SJSA1 (cell line): ENCODE measurements at regions not wholly inside any gene's neighbourhood (a gene's known extent, or its start where the extent isn't known, plus 50 kb on each side); places are given as distances from the start of the nearest gene placed in this dataset.

Source experiments
- DNase-seq, 2 experiments: peaks; one replicate each; pipeline ENCODE4 v3.0.0-alpha.2; 2015 to 2020; ENCODE audit warnings: low spot score in 2 of 2, low read depth in 1 of 2
- H3K27ac ChIP-seq: fragments of 250-450 bp; sonication (Bioruptor Pico); 2 replicates; pipeline ENCODE4 v1.5.1; 2020; ENCODE audit warnings: mild to moderate bottlenecking, moderate library complexity
- H3K27me3 ChIP-seq: fragments of 250-450 bp; sonication (Bioruptor Pico); replicated peaks from 2 replicates; pipeline ENCODE4 v1.5.1; 2020; ENCODE audit warnings: mild to moderate bottlenecking, moderate library complexity
- H3K36me3 ChIP-seq: fragments of 250-450 bp; sonication (Bioruptor Pico); 2 replicates; pipeline ENCODE4 v1.5.1; 2020; ENCODE audit warnings: mild to moderate bottlenecking
- H3K4me1 ChIP-seq: fragments of 250-450 bp; sonication (Bioruptor Pico); replicated peaks from 2 replicates; pipeline ENCODE4 v1.6.1; 2021; ENCODE audit warnings: mild to moderate bottlenecking
- H3K4me3 ChIP-seq: fragments of 250-450 bp; sonication (Bioruptor Pico); 2 replicates; pipeline ENCODE4 v1.5.1; 2020; ENCODE audit warnings: mild to moderate bottlenecking
- H3K9me3 ChIP-seq: fragments of 250-450 bp; sonication (Bioruptor Pico); replicated peaks from 2 replicates; pipeline ENCODE4 v1.5.1; 2020; ENCODE audit warnings: mild to moderate bottlenecking

DNA sequence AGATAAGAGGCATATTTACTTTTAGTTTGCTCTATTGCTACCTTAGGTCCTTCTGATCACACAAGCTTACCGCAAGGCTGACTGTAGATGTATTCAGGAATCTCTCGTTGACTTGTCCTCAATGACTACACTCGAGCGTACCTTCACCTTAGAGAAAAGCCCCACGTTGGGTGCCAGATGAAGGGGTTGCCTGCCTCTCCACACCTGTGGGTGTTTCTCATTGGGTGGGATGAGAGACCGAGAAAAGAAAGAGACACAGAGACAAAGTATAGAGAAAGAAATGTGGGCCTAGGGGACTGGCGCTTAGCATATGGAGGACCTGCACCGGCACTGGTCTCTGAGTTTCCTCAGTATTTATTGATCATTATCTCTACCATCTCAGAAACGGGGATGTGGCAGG is 51.8 kb downstream of the ASCL4 start:
- Histone ChIP-seq H3K4me1 (no peaks in the 10 kb centered on the region), H3K4me3 (no peak overlapping the region), H3K27ac (no peak overlapping the region), H3K36me3 (no peaks in the 10 kb centered on the region), H3K27me3 (no peaks in the 10 kb centered on the region), H3K9me3 (peaks cover 9% of the 10 kb centered on the region; the same call in 1 of the 2 replicates)
- no peak for DNase-seq

DNA sequence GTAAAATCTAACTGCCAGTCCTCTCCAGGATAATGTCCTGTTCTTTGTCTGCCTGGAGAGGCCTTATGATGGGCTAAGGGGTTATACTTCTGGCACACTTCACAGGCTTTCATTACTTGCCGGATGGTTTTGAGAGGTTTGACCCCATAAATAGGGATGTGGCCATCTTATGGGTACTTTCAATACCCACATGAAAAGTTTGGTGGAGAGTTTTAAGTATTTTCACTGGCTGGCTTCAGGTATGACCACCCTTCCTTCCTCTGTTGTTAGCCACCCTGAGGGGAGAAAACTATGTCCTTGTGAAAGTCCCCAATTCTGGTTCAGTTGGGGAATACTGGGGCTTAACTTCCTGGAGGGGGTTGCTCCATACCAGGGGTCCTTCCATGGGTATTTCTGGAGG is 54.8 kb downstream of the ASCL4 start:
- no peak overlapping the region for H3K4me3 ChIP-seq
- H3K4me1 ChIP-seq: no peaks in the 10 kb centered on the region
- H3K27me3 ChIP-seq: no peaks in the 10 kb centered on the region; the same call in 1 of the 2 replicates
- peaks cover 9% of the 10 kb centered on the region; the same call in 1 of the 2 replicates for H3K9me3 ChIP-seq
- no peak for DNase-seq
- H3K36me3 ChIP-seq: no peaks in the 10 kb centered on the region
- H3K27ac ChIP-seq: no peak overlapping the region

DNA sequence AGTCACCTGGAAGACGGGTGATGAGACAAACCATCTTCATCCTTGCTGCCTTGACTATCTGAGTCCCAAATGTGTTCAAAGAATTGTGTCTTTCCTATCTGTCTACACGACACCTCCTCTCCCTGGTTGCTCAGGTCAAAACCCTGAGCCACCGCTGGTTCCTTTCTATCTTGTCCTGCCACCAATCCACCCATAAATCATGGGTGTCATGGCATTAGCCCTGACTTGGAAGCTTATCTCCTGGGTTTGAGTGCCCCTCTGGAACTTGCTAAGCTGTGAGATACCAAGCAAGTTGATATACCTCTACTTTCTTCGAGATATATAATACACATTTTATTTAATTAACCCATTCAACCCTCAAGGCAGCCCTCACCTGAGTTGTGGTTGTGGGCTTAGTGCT is 57.9 kb downstream of the ASCL4 start:
- no peak for DNase-seq
- H3K4me1 ChIP-seq: no peaks in the 10 kb centered on the region
- H3K4me3 ChIP-seq: no peak overlapping the region
- H3K27me3 ChIP-seq: no peaks in the 10 kb centered on the region; the same call in none of the 2 replicates
- H3K27ac ChIP-seq: no peak overlapping the region
- no peaks in the 10 kb centered on the region for H3K36me3 ChIP-seq
- no peaks in the 10 kb centered on the region for H3K9me3 ChIP-seq

DNA sequence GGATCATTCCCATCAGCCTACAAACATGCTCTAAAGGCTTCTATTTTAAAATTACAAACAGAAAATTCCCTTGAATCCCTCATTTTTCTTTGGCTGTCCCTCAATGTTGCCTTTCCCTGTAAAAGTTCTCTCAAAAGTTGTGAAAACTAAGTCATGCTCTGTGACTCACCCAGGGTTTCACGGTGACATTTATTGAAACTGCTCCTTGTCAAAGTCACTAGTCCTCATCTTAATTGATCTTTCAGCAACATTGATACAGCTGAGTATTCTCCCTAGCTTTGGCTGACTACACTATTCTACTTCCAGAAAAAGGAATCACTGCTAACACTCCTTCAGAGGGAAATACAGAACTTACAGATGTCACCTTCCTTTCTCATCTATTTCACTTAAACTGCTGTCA is 65.7 kb downstream of the ASCL4 start:
- Histone ChIP-seq H3K4me3 (no peak overlapping the region), H3K36me3 (no peaks in the 10 kb centered on the region), H3K27ac (no peak overlapping the region), H3K4me1 (0 out of 2 replicates have a peak, but pooled peaks cover 5% of the 10 kb centered on the region), H3K27me3 (peaks cover 49% of the 10 kb centered on the region), H3K9me3 (no peaks in the 10 kb centered on the region)
- no peak for DNase-seq

DNA sequence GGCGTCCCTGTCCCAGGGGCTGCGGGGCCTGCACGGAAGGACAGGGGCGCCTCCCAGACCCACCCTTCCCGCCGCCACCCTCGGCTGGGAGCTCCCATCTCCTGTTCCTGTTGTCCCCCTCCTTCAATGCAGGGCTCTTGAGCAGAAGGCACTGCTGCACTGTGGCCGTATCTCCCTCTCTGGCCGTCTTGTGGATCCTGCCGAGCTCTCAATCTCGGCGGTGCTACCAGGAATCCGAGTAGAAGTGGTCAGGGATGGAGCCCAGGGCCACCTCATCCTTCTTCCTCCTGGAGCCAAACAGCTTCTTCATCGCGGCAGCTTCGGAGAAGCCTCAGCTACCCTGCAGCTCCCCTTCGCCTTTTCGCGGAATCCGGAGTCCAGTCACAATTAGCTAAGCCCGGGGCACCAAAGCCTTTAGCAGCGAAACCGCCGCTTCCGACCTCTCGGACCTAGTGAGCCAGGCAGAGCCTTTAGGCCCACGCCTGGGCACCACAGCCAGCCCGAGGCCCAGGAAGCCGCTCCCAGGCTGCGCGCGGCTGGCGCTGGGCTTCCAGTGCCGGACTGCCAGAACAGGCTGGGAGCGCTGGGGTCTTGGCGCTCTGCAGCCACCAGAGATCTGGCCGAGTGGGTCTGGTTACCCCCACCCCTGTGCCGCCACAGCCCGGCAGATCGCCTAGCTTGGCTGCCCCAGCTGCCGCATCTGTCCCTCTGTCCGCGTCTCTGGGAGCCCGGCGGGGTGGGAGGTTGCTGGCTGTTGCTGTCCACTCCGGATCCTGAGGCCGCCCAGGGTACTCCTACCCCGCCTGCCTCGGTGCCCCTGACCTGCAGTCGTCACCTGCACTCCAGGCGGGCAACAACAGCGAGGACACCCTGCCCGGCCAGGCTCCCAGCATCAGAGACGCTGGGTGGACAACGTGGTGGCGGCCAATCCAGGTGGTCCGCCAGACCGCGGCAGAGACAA is 69.1 kb downstream of the ASCL4 start:
- Histone ChIP-seq H3K9me3 (no peaks in the 10 kb centered on the region), H3K4me3 (no peak overlapping the region), H3K36me3 (no peaks in the 10 kb centered on the region), H3K27ac (no peak overlapping the region), H3K4me1 (0 out of 2 replicates have a peak, but pooled peaks cover 5% of the 10 kb centered on the region), H3K27me3 (peaks cover 69% of the 10 kb centered on the region)
- DNase-seq: peak in 1 of 2 experiments; percentile 2

DNA sequence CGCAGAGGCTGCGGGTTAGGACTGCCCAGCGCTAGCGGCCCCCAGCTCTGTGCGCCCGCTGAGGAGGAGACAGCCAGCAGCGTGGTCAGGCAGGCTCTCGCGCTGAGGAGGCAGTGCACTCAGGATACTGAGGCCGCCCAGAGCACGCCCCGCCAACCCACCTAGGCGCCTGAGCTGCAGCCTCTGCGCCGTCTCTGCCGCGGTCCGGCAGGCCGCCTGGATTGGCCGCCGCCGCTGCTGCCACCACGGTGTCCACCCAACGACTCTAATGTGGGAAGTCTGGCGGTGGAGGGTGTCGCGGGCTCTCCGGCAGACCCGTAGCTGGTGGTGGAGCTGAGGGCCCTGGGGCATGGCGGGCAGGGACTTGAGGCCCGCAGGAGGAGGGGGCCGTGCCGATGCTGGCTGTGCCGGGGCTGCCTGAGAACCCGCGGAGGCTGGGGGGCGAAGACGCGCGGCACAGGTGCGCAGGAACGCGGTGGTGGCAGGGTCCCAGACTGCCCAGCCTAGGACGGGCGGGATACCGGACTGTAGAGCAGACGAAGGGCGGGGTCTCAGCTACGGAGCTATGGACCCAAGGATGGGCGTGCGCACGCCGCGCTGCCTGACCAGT is 69.9 kb downstream of the ASCL4 start:
- peaks cover 62% of the 10 kb centered on the region for H3K27me3 ChIP-seq
- H3K9me3 ChIP-seq: no peaks in the 10 kb centered on the region
- DNase-seq: no peak
- no peak overlapping the region for H3K27ac ChIP-seq
- no peaks in the 10 kb centered on the region for H3K36me3 ChIP-seq
- H3K4me3 ChIP-seq: no peak overlapping the region
- H3K4me1 ChIP-seq: 0 out of 2 replicates have a peak, but pooled peaks cover 5% of the 10 kb centered on the region

DNA sequence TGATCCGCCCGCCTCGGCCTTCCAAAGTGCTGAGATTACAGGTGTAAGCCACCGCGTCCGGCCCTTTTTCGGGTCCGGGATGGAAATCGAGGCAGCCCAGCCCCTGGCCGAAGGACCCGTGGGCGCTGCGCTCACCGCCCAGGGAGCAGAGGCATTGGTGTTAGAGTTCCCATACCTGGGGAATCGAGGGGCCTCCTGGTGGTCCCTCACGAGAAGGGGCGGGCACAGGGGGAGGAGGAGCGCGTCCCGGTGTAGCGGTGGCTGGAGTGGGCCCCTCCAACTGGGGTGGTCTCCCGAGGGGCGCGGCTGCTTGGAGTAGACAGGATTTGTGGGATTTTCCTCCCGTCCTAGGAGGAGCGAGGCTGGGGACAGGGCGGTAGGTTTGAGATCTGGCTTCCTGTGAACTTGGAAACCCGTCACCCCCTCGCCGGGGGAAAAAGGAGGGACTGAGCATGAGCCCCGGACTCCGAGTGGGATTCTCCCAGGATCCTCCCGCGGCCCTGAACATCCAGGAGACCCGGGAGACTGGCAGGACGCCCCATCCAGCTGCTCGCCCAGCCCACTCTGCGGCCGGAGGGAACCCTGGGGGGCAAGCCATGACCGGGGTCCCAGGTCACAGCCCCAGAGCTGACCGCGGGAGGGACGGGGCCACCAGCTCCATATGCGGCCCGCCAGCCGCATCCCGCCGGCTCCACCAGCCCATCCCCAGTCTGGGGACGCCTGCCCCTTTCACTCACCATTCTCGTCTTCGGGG is 70.9 kb downstream of the ASCL4 start:
- no peaks in the 10 kb centered on the region for H3K9me3 ChIP-seq
- peaks cover 62% of the 10 kb centered on the region for H3K27me3 ChIP-seq
- DNase-seq: no peak
- no peak overlapping the region for H3K4me3 ChIP-seq
- no peak overlapping the region for H3K27ac ChIP-seq
- 0 out of 2 replicates have a peak, but pooled peaks cover 5% of the 10 kb centered on the region for H3K4me1 ChIP-seq
- H3K36me3 ChIP-seq: no peaks in the 10 kb centered on the region

DNA sequence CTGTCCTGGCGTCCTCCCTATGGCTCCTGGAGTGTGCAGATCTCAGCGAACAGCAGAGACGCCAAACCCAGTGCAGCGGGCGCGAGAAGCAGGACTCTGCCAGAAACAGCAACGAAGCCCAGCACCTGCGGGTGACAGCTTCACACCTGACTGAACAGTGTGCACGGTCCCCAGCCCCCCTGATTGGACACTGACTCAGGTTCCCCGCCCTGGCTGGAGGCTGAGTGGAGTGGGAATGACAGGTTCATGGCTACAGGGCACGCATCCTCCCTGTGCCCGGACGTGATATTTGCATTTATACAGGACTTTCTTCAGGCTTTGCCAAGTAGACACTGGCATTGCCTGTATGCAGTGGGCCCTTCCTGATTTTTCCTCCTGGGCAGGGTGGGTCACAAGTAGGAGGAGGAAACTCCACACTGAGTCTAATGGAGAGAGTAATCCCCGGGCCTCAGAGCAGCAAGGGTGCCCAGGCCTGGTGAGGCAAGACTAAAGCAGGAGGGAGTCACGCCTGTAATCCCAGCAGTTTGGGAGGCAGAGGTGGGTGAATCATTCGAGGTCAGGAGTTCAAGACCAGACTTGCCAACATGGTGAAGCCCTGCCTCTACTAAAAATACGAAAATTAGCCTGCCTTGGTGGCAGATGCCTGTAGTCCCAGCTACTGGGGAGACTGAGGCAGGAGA is 71.6 kb downstream of the ASCL4 start:
- no peaks in the 10 kb centered on the region for H3K9me3 ChIP-seq
- no peak overlapping the region for H3K4me3 ChIP-seq
- H3K27me3 ChIP-seq: peaks cover 60% of the 10 kb centered on the region
- H3K36me3 ChIP-seq: no peaks in the 10 kb centered on the region
- no peak overlapping the region for H3K27ac ChIP-seq
- DNase-seq: no peak
- 0 out of 2 replicates have a peak, but pooled peaks cover 5% of the 10 kb centered on the region for H3K4me1 ChIP-seq

DNA sequence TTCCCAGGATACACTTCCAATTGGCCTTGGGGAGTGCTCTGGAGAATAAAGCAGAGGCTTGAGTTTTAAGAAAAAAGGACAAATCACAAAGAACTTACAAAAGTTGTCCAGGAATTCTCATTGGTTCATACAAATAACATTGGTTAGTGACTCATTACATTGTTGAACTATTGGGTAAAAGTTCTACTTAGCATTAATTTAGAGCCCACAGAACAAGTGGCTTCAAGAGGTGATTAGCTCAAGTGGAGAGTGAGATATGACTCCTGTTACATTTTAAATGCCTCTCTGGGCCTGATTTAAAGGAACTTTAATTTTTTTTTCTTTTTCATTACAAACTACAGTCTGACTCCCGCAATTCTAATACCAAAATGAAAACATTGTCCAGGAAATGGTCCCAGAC is 72.9 kb downstream of the ASCL4 start:
- Histone ChIP-seq H3K4me3 (no peak overlapping the region), H3K36me3 (no peaks in the 10 kb centered on the region), H3K4me1 (0 out of 2 replicates have a peak, but pooled peaks cover 5% of the 10 kb centered on the region), H3K27ac (no peak overlapping the region), H3K9me3 (no peaks in the 10 kb centered on the region), H3K27me3 (peaks cover 51% of the 10 kb centered on the region)
- no peak for DNase-seq

DNA sequence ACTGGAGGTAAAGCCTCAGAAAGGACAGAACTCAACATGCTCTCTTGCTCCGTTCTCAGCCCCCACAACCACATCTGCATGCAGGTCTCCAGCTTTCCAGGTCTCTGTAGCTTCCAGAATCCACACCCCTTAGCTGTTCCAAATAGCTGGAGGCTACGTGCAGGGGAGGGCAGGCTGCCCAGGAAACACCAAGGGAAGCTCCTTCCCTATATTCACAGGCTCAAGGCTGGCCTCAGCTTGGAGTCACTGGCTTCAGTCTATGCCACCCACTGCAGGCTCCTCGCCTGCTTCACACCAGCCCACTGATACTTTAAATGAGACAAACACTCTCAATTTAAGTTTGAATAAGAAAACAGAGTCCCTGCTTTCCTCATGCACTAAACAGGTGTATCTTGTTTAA is 73.3 kb downstream of the ASCL4 start:
- H3K9me3 ChIP-seq: no peaks in the 10 kb centered on the region
- H3K27ac ChIP-seq: no peak overlapping the region
- no peak for DNase-seq
- 0 out of 2 replicates have a peak, but pooled peaks cover 5% of the 10 kb centered on the region for H3K4me1 ChIP-seq
- no peaks in the 10 kb centered on the region for H3K36me3 ChIP-seq
- no peak overlapping the region for H3K4me3 ChIP-seq
- peaks cover 47% of the 10 kb centered on the region for H3K27me3 ChIP-seq

DNA sequence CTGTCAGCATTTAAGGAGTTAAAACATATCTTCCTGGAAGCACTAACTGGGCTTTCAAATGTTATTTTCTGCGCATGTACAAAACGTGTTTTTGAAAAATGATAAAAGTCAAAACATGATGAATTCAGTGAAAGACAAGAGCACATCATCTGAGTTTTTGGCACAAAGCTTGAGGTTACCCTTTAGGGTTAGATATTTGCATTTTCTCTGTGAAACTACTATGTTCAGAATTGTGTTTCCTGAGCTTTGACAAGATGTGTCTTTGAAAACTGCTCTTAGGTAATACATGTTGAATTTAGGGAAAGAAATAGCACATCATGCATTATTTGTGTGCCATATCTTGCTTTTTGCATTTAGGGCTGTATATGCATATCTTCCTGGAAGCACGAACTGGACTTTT is 79.0 kb downstream of the ASCL4 start:
- peaks cover 24% of the 10 kb centered on the region for H3K27me3 ChIP-seq
- no peak overlapping the region for H3K27ac ChIP-seq
- H3K4me1 ChIP-seq: no peaks in the 10 kb centered on the region
- H3K36me3 ChIP-seq: no peaks in the 10 kb centered on the region
- H3K4me3 ChIP-seq: no peak overlapping the region
- DNase-seq: no peak
- no peaks in the 10 kb centered on the region for H3K9me3 ChIP-seq

DNA sequence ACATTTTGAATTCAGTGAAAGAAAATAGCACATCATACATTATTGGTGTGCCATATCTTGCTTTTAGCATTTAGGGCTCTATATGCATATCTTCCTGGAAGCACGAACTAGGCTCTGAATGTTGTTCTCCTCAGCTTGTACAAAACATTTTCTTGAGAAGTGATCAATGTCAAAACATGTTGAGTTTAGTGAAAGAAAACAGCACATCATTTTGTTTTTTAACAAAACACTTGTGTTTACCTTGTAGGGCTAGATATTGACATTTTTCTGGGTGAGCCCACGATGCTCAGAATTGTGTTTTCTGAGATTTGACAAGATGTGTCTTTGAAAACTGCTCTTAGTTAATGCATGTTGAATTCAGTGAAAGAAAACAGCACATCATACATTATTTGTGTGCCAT is 81.0 kb downstream of the ASCL4 start:
- no peaks in the 10 kb centered on the region for H3K9me3 ChIP-seq
- no peaks in the 10 kb centered on the region for H3K36me3 ChIP-seq
- no peak overlapping the region for H3K4me3 ChIP-seq
- no peaks in the 10 kb centered on the region for H3K4me1 ChIP-seq
- H3K27me3 ChIP-seq: peaks cover 27% of the 10 kb centered on the region
- no peak overlapping the region for H3K27ac ChIP-seq
- DNase-seq: no peak

DNA sequence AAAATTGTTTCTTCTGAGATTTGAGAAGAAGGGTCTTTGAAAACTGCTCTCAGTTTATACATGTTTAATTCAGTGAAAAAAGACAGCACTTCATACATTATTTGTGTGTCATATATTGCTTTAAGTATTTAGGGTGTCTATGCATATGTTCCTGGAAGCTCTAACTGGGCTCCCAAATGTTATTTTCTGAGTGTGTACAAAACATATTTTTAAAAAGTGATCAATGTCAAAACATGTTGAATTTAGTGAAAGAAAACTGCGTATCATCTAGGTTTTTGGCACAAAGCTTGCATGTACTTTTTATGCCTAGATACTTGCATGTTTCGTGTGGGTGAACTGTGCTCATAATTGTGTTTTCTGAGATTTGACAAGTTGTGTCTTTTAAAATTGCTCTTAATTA is 81.6 kb downstream of the ASCL4 start:
- Histone ChIP-seq H3K27me3 (peaks cover 30% of the 10 kb centered on the region), H3K4me1 (no peaks in the 10 kb centered on the region), H3K27ac (no peak overlapping the region), H3K9me3 (no peaks in the 10 kb centered on the region), H3K4me3 (no peak overlapping the region), H3K36me3 (no peaks in the 10 kb centered on the region)
- DNase-seq: no peak
